Hematopoietic multipotent progenitor cell (in vitro differentiated cells): ENCODE measurements at regions not wholly inside any gene's neighbourhood (a gene's known extent, or its start where the extent isn't known, plus 50 kb on each side); places are given as distances from the start of the nearest gene placed in this dataset.

Experiments used
- DNase-seq, 3 donors: peaks; one replicate each; pipeline ENCODE4 v3.0.0-alpha.2; 2011 to 2015; ENCODE audit warnings: low read depth in 2 of 3, low spot score in 2 of 3

GRCh38 chr6:88360203-88360797, 194.2 kb upstream of the CNR1 start:
- no peak for DNase-seq

- DNase-seq: no peak
Observed at GRCh38 chr6:88359530-88360202, 193.5 kb upstream of the CNR1 start.

DNA sequence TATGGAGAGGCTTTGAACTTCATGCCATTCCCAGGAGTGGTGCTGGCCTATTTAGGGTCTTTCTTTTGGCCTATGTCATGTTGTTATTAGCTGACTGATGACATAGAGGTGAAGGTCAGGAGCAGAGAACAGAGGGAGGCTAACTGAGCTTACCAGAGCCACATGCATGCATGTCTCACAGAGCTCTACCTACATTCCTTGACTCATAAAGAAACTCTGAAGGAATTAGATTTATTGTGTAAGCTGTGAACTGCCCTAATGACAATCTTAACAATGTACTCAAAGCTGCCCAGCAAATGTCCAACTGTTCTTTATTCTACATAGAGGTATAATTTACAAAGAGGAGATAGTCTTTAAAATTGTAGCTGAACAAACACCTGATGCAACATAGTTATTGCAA, 192.7 kb upstream of the CNR1 start:
- DNase-seq: no peak

- no peak for DNase-seq
Observed at GRCh38 chr6:88349511-88349910, 183.4 kb upstream of the CNR1 start.

DNA sequence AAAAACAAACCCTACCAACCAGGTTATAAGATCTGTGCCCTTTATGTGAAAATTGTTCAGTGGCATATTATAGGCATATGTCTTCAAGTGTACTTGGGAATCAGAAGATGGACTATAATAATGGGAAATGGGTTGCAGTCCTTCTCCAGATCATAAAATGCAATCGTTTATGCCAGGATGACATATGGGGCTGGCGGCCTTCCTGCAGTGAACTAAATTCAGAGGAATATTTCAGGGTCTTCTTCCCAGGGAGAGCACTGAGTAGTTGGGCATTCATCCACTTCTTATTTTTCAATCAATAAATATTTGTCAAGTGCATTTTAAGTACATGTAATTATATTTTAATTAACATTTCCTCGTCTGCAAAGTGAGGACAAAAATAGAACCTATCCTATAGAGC, 176.2 kb upstream of the CNR1 start:
- DNase-seq: no peak

GRCh38 chr6:88339761-88340160, 173.6 kb upstream of the CNR1 start:
- DNase-seq: no peak

- no peak for DNase-seq
Observed at GRCh38 chr6:88321306-88321705, 155.2 kb upstream of the CNR1 start.

GRCh38 chr6:88311561-88311960, 145.4 kb upstream of the CNR1 start:
- no peak for DNase-seq

DNA sequence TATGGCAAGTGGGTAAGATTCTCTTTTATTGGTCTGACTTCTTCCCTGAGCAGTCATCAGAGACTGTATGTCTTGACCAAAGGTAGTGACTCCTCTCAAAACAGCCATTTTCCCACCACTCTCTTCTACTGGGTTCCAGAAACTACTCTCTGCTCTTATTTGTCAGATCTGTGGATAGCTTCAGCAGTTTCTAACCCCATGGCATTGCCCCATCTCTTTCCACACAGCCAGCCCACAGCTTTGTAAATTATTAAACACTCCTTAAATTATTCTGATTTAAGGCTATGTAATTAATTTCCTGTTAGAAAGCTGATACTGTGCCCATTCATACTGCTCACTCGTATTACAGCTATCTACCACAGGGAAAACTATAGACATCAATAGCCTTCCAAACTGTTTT, 138.4 kb upstream of the CNR1 start:
- no peak for DNase-seq

DNA sequence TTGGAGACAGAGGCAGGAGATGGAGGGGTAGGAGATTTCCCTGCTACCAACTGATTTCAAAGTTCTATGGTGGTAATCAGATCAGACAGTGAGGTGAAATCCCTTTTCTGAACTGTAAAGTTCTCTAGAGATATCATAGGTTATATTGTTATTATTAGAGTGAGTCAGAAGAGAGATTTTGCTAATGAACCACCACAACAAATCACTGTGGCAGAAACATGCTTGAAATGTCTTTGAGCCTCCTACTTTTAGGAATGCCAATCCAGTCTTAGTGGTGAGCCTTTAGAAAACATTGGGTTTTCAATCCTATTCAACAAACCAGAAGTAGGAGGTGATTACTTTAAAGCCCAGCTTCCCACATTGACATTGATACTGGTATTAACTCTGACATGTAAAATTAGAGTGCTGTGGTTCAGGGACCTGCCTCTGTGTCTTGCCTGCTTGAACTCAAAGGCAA, 136.7 kb upstream of the CNR1 start:
- no peak for DNase-seq

DNA sequence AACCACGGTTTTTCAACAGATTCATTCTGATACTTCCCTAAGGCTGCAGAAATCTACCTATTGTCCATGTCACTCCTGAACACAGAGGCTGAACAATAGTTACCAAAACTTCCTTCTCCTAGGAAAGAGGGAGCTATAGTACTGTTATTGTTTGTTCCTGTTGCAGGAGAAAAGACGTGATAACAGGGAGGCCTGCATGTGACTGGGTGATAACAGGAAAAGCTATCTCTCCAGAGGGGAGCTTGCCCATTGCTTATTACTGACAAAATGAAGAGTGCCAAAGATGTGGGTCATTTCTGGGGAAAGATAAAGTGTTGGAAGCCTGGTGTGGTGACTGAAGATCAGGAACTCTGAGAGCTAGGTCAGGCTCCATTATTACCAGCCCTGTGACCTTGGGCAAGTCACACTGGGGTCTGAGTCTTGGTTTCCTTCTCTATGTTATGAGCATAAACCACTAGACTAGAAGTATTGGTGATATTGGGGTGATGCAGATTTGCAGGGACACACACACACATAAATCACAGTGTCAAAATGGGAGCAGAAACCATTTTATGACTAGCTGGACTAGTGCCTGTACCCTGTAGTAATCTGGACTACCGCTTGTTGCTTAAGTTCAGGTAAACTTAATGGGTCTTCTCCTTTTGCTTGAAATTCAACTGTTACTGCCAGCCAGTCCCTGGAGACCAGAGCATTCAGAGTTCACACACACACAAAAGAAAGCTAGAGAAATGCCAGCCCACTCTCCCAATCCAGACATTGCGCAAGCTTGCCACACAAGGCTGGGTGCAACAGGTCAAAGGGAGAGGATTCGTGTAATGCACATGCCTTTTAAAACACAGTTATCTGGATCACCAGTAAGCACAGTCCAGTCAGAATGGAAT, 136.0 kb upstream of the CNR1 start:
- no peak for DNase-seq

GRCh38 chr6:88301256-88301655, 135.1 kb upstream of the CNR1 start:
- DNase-seq: no peak

DNA sequence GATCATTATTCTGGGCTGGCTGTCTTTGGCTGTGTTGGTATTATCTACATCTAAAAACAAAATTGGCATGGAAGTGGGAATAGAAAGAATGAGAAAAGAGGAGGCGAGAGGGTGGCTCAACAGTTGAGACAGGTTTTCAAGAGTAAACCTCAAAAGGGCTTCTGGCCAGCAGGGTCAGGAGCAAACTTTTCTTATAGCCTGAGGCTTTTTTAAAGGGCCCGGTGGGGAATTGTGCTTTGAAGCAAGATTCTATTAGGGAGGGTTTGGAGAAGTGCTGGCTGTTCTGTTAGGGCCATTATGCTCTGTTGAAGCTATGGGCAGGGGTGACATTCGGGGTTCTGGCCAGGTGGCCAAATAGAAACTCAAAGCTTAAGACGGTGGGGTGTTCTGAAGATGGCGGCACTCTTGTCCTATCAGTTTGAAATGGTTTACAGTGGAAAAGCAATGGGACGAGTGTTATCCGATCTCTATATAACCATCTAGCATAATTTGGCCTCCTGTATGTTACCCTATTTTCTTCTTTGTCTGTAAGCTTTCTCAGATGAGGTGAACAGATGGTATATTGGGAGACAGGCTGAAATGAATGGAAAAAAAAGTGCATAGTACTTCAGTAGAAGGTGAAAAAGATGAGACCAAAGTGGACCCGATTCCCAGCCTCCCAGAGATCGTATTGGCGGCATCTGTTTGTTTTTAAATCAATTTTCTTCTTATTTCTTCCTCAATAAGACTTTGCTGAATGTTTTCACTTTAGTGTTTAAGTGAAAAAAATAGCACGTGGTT, 132.1 kb upstream of the CNR1 start:
- DNase-seq: no peak

GRCh38 chr6:88296694-88297093, 130.5 kb upstream of the CNR1 start:
- DNase-seq: no peak

GRCh38 chr6:88295663-88296062, 129.5 kb upstream of the CNR1 start:
- no peak for DNase-seq

DNA sequence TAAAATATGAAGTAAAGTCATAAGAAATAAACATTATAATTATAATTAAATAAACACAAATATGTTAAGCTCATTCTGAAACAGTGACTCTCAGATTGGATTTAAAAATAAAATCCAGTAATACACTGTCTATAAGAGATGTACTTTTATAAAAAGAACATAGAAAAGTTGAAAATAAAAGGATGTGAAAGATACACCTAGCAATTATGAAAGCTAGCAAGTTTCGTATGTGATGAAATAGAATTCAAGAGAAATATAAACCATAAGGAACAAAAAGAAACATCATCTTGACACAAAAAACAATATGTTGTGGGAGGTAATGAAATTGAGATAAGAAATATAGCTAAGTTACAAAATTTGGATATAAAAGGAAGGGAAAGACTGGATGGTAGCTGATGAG, 128.6 kb upstream of the CNR1 start:
- no peak for DNase-seq

DNA sequence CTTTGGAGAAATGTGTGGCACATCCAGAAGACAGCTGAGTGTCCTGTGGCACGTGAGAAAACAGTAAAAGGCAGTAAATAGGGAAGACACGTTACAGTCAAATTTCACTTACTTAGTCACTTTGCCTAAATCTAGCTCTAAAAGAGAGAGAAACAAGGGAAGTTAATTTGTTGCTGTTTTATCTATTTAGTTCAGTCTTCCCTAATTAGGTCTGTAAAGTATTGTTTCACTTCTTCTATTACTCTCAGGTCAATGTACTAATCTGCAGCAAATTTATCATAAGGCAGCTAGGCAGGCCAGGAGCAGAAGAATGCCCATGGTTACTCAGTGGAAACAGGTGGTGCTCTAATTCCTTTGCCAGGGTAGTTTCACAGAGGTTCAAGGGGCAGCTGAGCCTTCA, 124.3 kb upstream of the CNR1 start:
- no peak for DNase-seq

GRCh38 chr6:88287696-88288095, 121.5 kb upstream of the CNR1 start:
- DNase-seq: no peak

DNA sequence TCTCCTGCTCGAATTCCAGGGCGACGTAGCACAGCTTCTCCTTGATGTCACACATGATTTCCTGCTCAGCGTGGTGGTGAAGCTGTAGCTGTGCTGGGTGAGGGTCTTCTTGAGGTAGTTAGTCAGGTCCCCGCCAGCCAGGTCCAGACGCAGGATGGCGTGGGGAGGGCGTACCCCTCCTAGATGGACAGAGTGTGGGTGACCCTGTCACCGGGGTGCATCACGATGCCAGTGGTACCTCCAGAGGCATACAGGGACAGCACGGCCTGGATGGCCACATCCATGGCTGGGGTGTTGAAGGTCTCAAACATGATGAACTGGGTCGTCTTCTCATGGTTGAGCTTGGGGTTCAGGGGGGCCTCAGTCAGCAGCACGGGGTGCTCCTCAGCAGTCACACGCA, 110.2 kb upstream of the CNR1 start:
- no peak for DNase-seq

DNA sequence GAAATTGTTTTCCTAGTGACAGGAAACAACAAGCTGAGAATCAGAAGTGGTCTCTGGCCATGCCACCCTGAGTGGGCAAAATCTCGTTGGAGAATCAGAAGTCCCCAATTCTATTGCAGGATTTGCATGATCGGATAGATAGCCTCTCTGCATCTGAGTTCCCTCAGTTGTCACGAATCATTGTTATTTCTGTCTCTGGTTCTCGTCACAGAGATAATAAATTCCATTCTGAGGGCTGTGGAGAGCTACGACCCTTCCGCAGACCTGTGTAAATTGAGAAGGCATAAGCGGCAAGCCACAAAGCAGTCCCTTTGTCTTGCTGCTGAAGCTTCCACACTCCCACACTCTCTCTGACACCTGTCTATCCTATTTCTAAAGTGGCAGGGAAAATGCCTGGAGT, 102.4 kb upstream of the CNR1 start:
- DNase-seq: no peak

DNA sequence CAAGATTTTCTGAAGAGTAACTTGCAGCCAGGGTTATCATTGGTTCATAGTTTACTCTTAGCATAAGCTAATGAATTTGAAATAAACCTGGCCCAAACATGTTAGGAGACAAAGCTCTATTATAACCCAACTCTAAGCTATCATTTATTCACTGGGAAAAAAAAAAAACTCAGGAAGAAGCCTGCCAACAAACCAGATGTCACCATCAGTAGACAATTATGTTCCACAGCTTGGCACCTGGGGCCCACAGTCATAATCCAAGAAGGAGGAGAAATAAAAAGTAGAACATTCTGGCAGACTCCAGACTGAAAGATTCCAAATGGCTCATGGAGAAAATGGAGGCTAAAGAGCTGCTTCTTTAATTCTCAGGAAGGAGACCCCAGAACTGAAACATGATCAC, 100.0 kb upstream of the CNR1 start:
- DNase-seq: no peak
